H9 (cell line): ENCODE measurements at regions not wholly inside any gene's neighbourhood (a gene's known extent, or its start where the extent isn't known, plus 50 kb on each side); places are given as distances from the start of the nearest gene placed in this dataset.

Experiments used
- DNase-seq: peaks from one replicate; pipeline ENCODE4 v3.0.0-alpha.2; 2017
- H2AFZ ChIP-seq: one replicate; pipeline ENCODE4 v1.6.1; 2013; ENCODE audit warnings: mild to moderate bottlenecking, low read length, control low read depth, moderate library complexity
- H2AK5ac ChIP-seq: 2 replicates; pipeline ENCODE4 v1.6.1; 2013; ENCODE audit warnings: low read length, control low read depth, mixed read lengths; ENCODE audit not compliant: insufficient read length
- H2BK120ac ChIP-seq: one replicate; pipeline ENCODE4 v1.6.1; 2013; ENCODE audit warnings: low read depth, mild to moderate bottlenecking, low read length, control low read depth, inconsistent platforms; ENCODE audit not compliant: poor library complexity, severe bottlenecking
- H2BK12ac ChIP-seq: 2 replicates; pipeline ENCODE4 v1.6.1; 2013; ENCODE audit warnings: low read length, control low read depth, mixed read lengths, low read depth; ENCODE audit not compliant: insufficient read length
- H2BK15ac ChIP-seq: 2 replicates; pipeline ENCODE4 v1.6.1; 2013; ENCODE audit warnings: low read depth, low read length, control low read depth
- H2BK20ac ChIP-seq: one replicate; pipeline ENCODE4 v1.6.1; 2013; ENCODE audit warnings: low read depth, mild to moderate bottlenecking, low read length, control low read depth, inconsistent platforms; ENCODE audit not compliant: poor library complexity, severe bottlenecking
- H2BK5ac ChIP-seq: 2 replicates; pipeline ENCODE4 v1.6.1; 2013; ENCODE audit warnings: low read length, control low read depth, mixed read lengths; ENCODE audit not compliant: insufficient read length
- H3K14ac ChIP-seq: 2 replicates; pipeline ENCODE4 v1.6.1; 2013; ENCODE audit warnings: low read length, control low read depth; ENCODE audit not compliant: insufficient read depth
- H3K18ac ChIP-seq: 2 replicates; pipeline ENCODE4 v1.6.1; 2013; ENCODE audit warnings: low read depth, mild to moderate bottlenecking, mixed read lengths, low read length, control low read depth; ENCODE audit not compliant: insufficient read length
- H3K23ac ChIP-seq: 2 replicates; pipeline ENCODE4 v1.6.1; 2013; ENCODE audit warnings: low read length, control low read depth, mixed read lengths, low read depth; ENCODE audit not compliant: insufficient read length
- H3K23me2 ChIP-seq: 2 replicates; pipeline ENCODE4 v1.6.1; 2013; ENCODE audit warnings: low read depth, mild to moderate bottlenecking, mixed read lengths, low read length, control low read depth; ENCODE audit not compliant: insufficient read length, poor library complexity, severe bottlenecking
- H3K27ac ChIP-seq: 2 replicates; pipeline ENCODE4 v1.5.1; 2013; ENCODE audit warnings: low read length, control low read depth, mixed read lengths, low read depth; ENCODE audit not compliant: insufficient read length
- H3K27me3 ChIP-seq: 2 replicates; pipeline ENCODE4 v1.6.1; 2013; ENCODE audit warnings: low read length, control low read depth, inconsistent platforms; ENCODE audit not compliant: insufficient read depth
- H3K4ac ChIP-seq: 2 replicates; pipeline ENCODE4 v1.6.1; 2013; ENCODE audit warnings: low read depth, mild to moderate bottlenecking, control low read depth, inconsistent platforms, low read length, moderate library complexity
- H3K4me1 ChIP-seq: 2 replicates; pipeline ENCODE4 v1.6.1; 2013; ENCODE audit warnings: low read length, control low read depth, inconsistent platforms; ENCODE audit not compliant: insufficient read depth
- H3K4me2 ChIP-seq: 2 replicates; pipeline ENCODE4 v1.6.1; 2013; ENCODE audit warnings: low read length, control low read depth, mixed read lengths; ENCODE audit not compliant: insufficient read length, insufficient read depth
- H3K56ac ChIP-seq: 2 replicates; pipeline ENCODE4 v1.6.1; 2013; ENCODE audit warnings: low read depth, mild to moderate bottlenecking, mixed read lengths, low read length, control low read depth; ENCODE audit not compliant: insufficient read length
- H3K79me1 ChIP-seq: 2 replicates; pipeline ENCODE4 v1.6.1; 2013; ENCODE audit warnings: low read depth, mild to moderate bottlenecking, moderate library complexity, low read length, control low read depth, inconsistent platforms; ENCODE audit not compliant: insufficient read depth, poor library complexity, severe bottlenecking
- H3K79me2 ChIP-seq: 2 replicates; pipeline ENCODE4 v1.6.1; 2013; ENCODE audit warnings: low read length, control low read depth, inconsistent platforms; ENCODE audit not compliant: insufficient read depth
- H3K9ac ChIP-seq: 2 replicates; pipeline ENCODE4 v1.6.1; 2013; ENCODE audit warnings: low read length, control low read depth, mixed read lengths; ENCODE audit not compliant: insufficient read length; ENCODE audit errors: extremely low read depth
- H3K9me3 ChIP-seq: one replicate; pipeline ENCODE4 v1.6.1; 2013; ENCODE audit warnings: low read depth, low read length, inconsistent platforms; ENCODE audit not compliant: control insufficient read depth
- H3T11ph ChIP-seq: one replicate; pipeline ENCODE4 v1.6.1; 2013; ENCODE audit warnings: mild to moderate bottlenecking, low read length, control low read depth, inconsistent platforms
- H4K20me1 ChIP-seq: one replicate; pipeline ENCODE4 v1.6.1; 2013; ENCODE audit not compliant: control insufficient read depth, insufficient read length, insufficient read depth
- H4K5ac ChIP-seq: 2 replicates; pipeline ENCODE4 v1.6.1; 2013; ENCODE audit warnings: low read depth, mild to moderate bottlenecking, mixed read lengths, low read length, control low read depth; ENCODE audit not compliant: insufficient read length
- H4K8ac ChIP-seq: replicated peaks from 2 replicates; pipeline ENCODE4 v1.6.1; 2013; ENCODE audit warnings: low read length, control low read depth, mixed read lengths, low read depth; ENCODE audit not compliant: insufficient read length
- H4K91ac ChIP-seq: 2 replicates; pipeline ENCODE4 v1.6.1; 2013; ENCODE audit warnings: low read depth, mild to moderate bottlenecking, moderate library complexity, mixed read lengths, low read length, control low read depth; ENCODE audit not compliant: insufficient read length
- H3K27ac Mint-ChIP-seq, 3 experiments: 2 replicates in 2 of 3; 3 replicates in 1 of 3; pipeline ENCODE4 v1.8.0; 2020 to 2021; ENCODE audit warnings: mixed read lengths in 3 of 3, mild to moderate bottlenecking in 1 of 3, moderate library complexity in 1 of 3
- H3K27me3 Mint-ChIP-seq: 2 replicates; pipeline ENCODE4 v1.8.0; 2021; ENCODE audit warnings: low read depth, mild to moderate bottlenecking, moderate library complexity, mixed read lengths
- H3K36me3 Mint-ChIP-seq, 3 experiments: 2 replicates in 2 of 3; 3 replicates in 1 of 3; pipeline ENCODE4 v1.8.0; 2020 to 2021; ENCODE audit warnings: low read depth in 3 of 3, mixed read lengths in 3 of 3; ENCODE audit not compliant: insufficient read depth in 1 of 3
- H3K4me1 Mint-ChIP-seq, 2 experiments: 2 replicates each; pipeline ENCODE4 v1.8.0; 2020; ENCODE audit warnings: mixed read lengths in 2 of 2
- H3K4me3 Mint-ChIP-seq, 2 experiments: 2 replicates in 1 of 2; 3 replicates in 1 of 2; pipeline ENCODE4 v1.8.0; 2020 to 2021; ENCODE audit warnings: mild to moderate bottlenecking in 2 of 2, mixed read lengths in 2 of 2, moderate library complexity in 1 of 2
- H3K9me3 Mint-ChIP-seq, 2 experiments: 2 replicates in 1 of 2; 3 replicates in 1 of 2; pipeline ENCODE4 v1.8.0; 2020; ENCODE audit warnings: mild to moderate bottlenecking in 2 of 2, mixed read lengths in 2 of 2, moderate library complexity in 1 of 2
- TF ChIP-seq, protein P1 (sequence below): fragments of 200-600 bp; sonication (generic); conservative IDR thresholded peaks from 3 replicates; pipeline ENCODE4 v1.8.0; 2021; ENCODE audit warnings: antibody characterized with exemption, mild to moderate bottlenecking

DNA sequence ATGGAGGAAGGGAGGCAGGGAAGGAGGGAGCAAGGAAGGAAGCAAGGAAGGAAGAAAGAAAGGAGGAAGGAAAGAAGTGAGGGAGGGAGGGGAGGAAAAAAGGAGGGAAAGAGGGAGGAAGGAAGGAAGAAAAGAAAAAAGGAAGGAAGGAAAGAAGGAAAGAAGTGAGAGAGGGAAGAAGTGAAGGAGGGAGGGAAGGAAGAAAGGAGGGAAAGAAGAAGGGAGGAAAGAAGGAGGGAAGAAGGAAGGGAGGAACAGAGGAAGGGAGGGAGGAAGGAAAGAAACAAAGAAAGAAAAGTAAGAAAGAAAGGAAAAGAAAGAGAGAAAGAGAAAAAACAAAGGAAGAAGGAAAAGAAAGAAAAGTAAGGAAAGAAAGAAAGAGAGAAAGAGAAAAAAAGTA, 183.0 kb upstream of the SLC24A5 start:
- Histone ChIP-seq H3K9me3 (no peaks in the 10 kb centered on the region), H3K4me2 (no peak overlapping the region), H3K4ac (no peak overlapping the region), H4K91ac (no peak overlapping the region), H2AK5ac (no peak overlapping the region), H2AFZ (no peak overlapping the region), H3T11ph (no peak overlapping the region), H3K79me1 (no peaks in the 10 kb centered on the region), H3K23ac (no peak overlapping the region), H4K20me1 (no peaks in the 10 kb centered on the region), H4K8ac (no peak overlapping the region), H3K14ac (no peak overlapping the region), H4K5ac (no peak overlapping the region), H3K56ac (no peak overlapping the region), H2BK12ac (no peak overlapping the region), H3K4me1 (no peaks in the 10 kb centered on the region), H2BK5ac (no peak overlapping the region), H3K27me3 (no peaks in the 10 kb centered on the region), H3K79me2 (no peaks in the 10 kb centered on the region), H2BK20ac (no peak overlapping the region), H2BK120ac (no peak overlapping the region), H3K9ac (no peak overlapping the region), H3K23me2 (no peaks in the 10 kb centered on the region), H3K18ac (no peak overlapping the region), H3K27ac (no peak overlapping the region), H2BK15ac (no peak overlapping the region)
- no peaks in the 10 kb centered on the region for H3K36me3 Mint-ChIP-seq
- TF ChIP-seq, protein P1, sequence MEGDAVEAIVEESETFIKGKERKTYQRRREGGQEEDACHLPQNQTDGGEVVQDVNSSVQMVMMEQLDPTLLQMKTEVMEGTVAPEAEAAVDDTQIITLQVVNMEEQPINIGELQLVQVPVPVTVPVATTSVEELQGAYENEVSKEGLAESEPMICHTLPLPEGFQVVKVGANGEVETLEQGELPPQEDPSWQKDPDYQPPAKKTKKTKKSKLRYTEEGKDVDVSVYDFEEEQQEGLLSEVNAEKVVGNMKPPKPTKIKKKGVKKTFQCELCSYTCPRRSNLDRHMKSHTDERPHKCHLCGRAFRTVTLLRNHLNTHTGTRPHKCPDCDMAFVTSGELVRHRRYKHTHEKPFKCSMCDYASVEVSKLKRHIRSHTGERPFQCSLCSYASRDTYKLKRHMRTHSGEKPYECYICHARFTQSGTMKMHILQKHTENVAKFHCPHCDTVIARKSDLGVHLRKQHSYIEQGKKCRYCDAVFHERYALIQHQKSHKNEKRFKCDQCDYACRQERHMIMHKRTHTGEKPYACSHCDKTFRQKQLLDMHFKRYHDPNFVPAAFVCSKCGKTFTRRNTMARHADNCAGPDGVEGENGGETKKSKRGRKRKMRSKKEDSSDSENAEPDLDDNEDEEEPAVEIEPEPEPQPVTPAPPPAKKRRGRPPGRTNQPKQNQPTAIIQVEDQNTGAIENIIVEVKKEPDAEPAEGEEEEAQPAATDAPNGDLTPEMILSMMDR = no peak
- H3K4me3 Mint-ChIP-seq = no peak overlapping the region
- H3K9me3 Mint-ChIP-seq = no peaks in the 10 kb centered on the region
- no peak overlapping the region for H3K27ac Mint-ChIP-seq
- peaks cover 0 to 7% of the 10 kb centered on the region in 2 experiments; a peak in 1 of 4 replicates for H3K4me1 Mint-ChIP-seq
- DNase-seq = no peak
- H3K27me3 Mint-ChIP-seq = no peaks in the 10 kb centered on the region; the same call in none of the 2 replicates
